H1 (cell line): ENCODE measurements at regions not wholly inside any gene's neighbourhood (a gene's known extent, or its start where the extent isn't known, plus 50 kb on each side); places are given as distances from the start of the nearest gene placed in this dataset.

Experiments
- CTCF ChIA-PET: fragments of 300-600 bp; sonication (Branson Sonifier 250); formaldehyde crosslinking; loops from one replicate; lab custom pipeline; 2021; ENCODE audit not compliant: partially characterized antibody; lab: Charles Lee
- POLR2A ChIA-PET: fragments of 300-600 bp; sonication (Branson Sonifier 250); formaldehyde crosslinking; loops from one replicate; lab custom pipeline; 2021; ENCODE audit warnings: inconsistent platforms; ENCODE audit not compliant: partially characterized antibody; lab: Charles Lee
- DNase-seq, 2 experiments: peaks; one replicate each; pipeline versions ENCODE4 v3.0.0 to v3.0.0-alpha.2; 2010 to 2022; ENCODE audit warnings: low spot score in 2 of 2, low read depth in 1 of 2, mixed read lengths in 1 of 2
- FAIRE-seq: peaks from 2 replicates; lab custom pipeline; 2011; peaks lifted over from hg19 to GRCh38; lab: Jason Lieb, UNC
- H2AFZ ChIP-seq: 2 replicates; pipeline ENCODE4 v1.8.1; 2012; ENCODE audit warnings: low read length, inconsistent platforms
- H2AK5ac ChIP-seq: 2 replicates; pipeline ENCODE4 v1.6.1; 2013; ENCODE audit warnings: low read depth, low read length
- H2BK120ac ChIP-seq: replicated peaks from 2 replicates; pipeline ENCODE3; 2013; ENCODE audit warnings: low read depth, low read length, inconsistent platforms
- H2BK12ac ChIP-seq: 2 replicates; pipeline ENCODE4 v1.6.1; 2013; ENCODE audit warnings: low read depth, low read length
- H2BK15ac ChIP-seq: 2 replicates; pipeline ENCODE4 v1.6.1; 2013; ENCODE audit warnings: low read length
- H2BK20ac ChIP-seq: 2 replicates; pipeline ENCODE4 v1.6.1; 2013; ENCODE audit warnings: low read length
- H2BK5ac ChIP-seq: 2 replicates; pipeline ENCODE4 v1.6.1; 2013; ENCODE audit warnings: low read depth, low read length
- H3K14ac ChIP-seq: 2 replicates; pipeline ENCODE4 v1.6.1; 2013; ENCODE audit warnings: inconsistent platforms; ENCODE audit not compliant: insufficient read length
- H3K18ac ChIP-seq: 2 replicates; pipeline ENCODE4 v1.6.1; 2013; ENCODE audit warnings: low read length; ENCODE audit errors: extremely low read depth
- H3K23ac ChIP-seq: 2 replicates; pipeline ENCODE4 v1.6.1; 2013; ENCODE audit warnings: inconsistent platforms; ENCODE audit not compliant: insufficient read length
- H3K23me2 ChIP-seq: 2 replicates; pipeline ENCODE4 v1.6.1; 2013; ENCODE audit warnings: low read depth, low read length
- H3K27ac ChIP-seq: 2 replicates; pipeline ENCODE4 v1.6.1; 2011; ENCODE audit warnings: low read depth, low read length, inconsistent platforms
- H3K27me3 ChIP-seq, 4 experiments: replicated peaks in 1 of 4; 1 replicate in 1 of 4; 2 replicates in 3 of 4; pipeline versions ENCODE4 v1.6.1 to v1.8.1; 2011 to 2013; ENCODE audit warnings: low read length in 3 of 4, mild to moderate bottlenecking in 3 of 4, inconsistent platforms in 2 of 4, mixed read lengths in 2 of 4, moderate library complexity in 1 of 4; ENCODE audit not compliant: control insufficient read depth in 3 of 4, insufficient read depth in 3 of 4; ENCODE audit errors: extremely low read depth in 1 of 4
- H3K36me3 ChIP-seq, 4 experiments: 2 replicates each; pipeline versions ENCODE4 v1.6.1 to v1.8.1; 2011 to 2013; ENCODE audit warnings: mild to moderate bottlenecking in 4 of 4, low read length in 3 of 4, moderate library complexity in 2 of 4, control low read depth in 1 of 4, inconsistent platforms in 1 of 4; ENCODE audit not compliant: insufficient read depth in 4 of 4, control insufficient read depth in 2 of 4
- H3K4ac ChIP-seq: replicated peaks from 2 replicates; pipeline ENCODE3; 2013; ENCODE audit warnings: low read length, low read depth, mixed read lengths, inconsistent platforms; ENCODE audit not compliant: insufficient read length
- H3K4me1 ChIP-seq, 4 experiments: replicated peaks in 1 of 4; 1 replicate in 1 of 4; 2 replicates in 3 of 4; pipeline versions ENCODE4 v1.6.1 to v1.8.1; 2011 to 2013; ENCODE audit warnings: low read length in 3 of 4, inconsistent platforms in 2 of 4, mixed read lengths in 1 of 4; ENCODE audit not compliant: insufficient read depth in 4 of 4, control insufficient read depth in 3 of 4
- H3K4me2 ChIP-seq, 2 experiments: 2 replicates each; pipeline versions ENCODE4 v1.6.1 to v1.8.1; 2011 to 2013; ENCODE audit warnings: low read depth in 2 of 2, low read length in 2 of 2, control low read depth in 1 of 2, inconsistent platforms in 1 of 2, mild to moderate bottlenecking in 1 of 2; ENCODE audit not compliant: insufficient read depth in 1 of 2
- H3K4me3 ChIP-seq, 4 experiments: fragments of 200-600, 300-600 bp in 1 of 4; sonication (generic), shearing (Covaris generic), sonication (Bioruptor Twin) in 1 of 4; 2 replicates each; pipeline versions ENCODE4 v1.5.1 to v1.8.1; 2011 to 2016; ENCODE audit warnings: low read length in 4 of 4, low read depth in 3 of 4, control low read depth in 2 of 4, inconsistent platforms in 2 of 4, mild to moderate bottlenecking in 2 of 4, mixed read lengths in 1 of 4, moderate library complexity in 1 of 4; ENCODE audit not compliant: insufficient read depth in 2 of 4; ENCODE audit errors: extremely low read depth in 1 of 4
- H3K56ac ChIP-seq: replicated peaks from 2 replicates; pipeline ENCODE3; 2013; ENCODE audit warnings: low read depth, mild to moderate bottlenecking, mixed read lengths, low read length, inconsistent platforms; ENCODE audit not compliant: insufficient read length
- H3K79me1 ChIP-seq: 2 replicates; pipeline ENCODE4 v1.6.1; 2013; ENCODE audit warnings: low read depth, low read length, control low read depth
- H3K79me2 ChIP-seq, 2 experiments: 2 replicates each; pipeline versions ENCODE4 v1.6.1 to v1.8.1; 2012 to 2013; ENCODE audit warnings: low read length in 2 of 2, mild to moderate bottlenecking in 2 of 2, inconsistent platforms in 1 of 2; ENCODE audit not compliant: insufficient read depth in 2 of 2, control insufficient read depth in 1 of 2
- H3K9ac ChIP-seq, 4 experiments: replicated peaks in 1 of 4; 1 replicate in 1 of 4; 2 replicates in 3 of 4; pipeline versions ENCODE4 v1.6.1 to v1.8.1; 2011 to 2013; ENCODE audit warnings: low read depth in 3 of 4, low read length in 3 of 4, control low read depth in 2 of 4, mild to moderate bottlenecking in 2 of 4, moderate library complexity in 2 of 4, inconsistent platforms in 1 of 4; ENCODE audit errors: extremely low read depth in 1 of 4
- H3K9me3 ChIP-seq, 2 experiments: 2 replicates each; pipeline versions ENCODE4 v1.6.1 to v1.8.1; 2012 to 2013; ENCODE audit warnings: mild to moderate bottlenecking in 2 of 2, moderate library complexity in 2 of 2, control low read depth in 1 of 2, inconsistent platforms in 1 of 2, low read depth in 1 of 2, low read length in 1 of 2, mixed read lengths in 1 of 2; ENCODE audit not compliant: insufficient read depth in 2 of 2
- H4K20me1 ChIP-seq, 2 experiments: replicated peaks in 1 of 2; 2 replicates each; pipeline versions ENCODE3 to v1.8.1; 2011 to 2013; ENCODE audit warnings: inconsistent platforms in 2 of 2, low read length in 2 of 2, mild to moderate bottlenecking in 1 of 2; ENCODE audit not compliant: insufficient read depth in 2 of 2, control insufficient read depth in 1 of 2
- H4K5ac ChIP-seq: 2 replicates; pipeline ENCODE4 v1.6.1; 2013; ENCODE audit warnings: low read length, low read depth, mixed read lengths, inconsistent platforms; ENCODE audit not compliant: insufficient read length
- H4K8ac ChIP-seq: 2 replicates; pipeline ENCODE4 v1.8.0; 2013; ENCODE audit warnings: mild to moderate bottlenecking, moderate library complexity, low read length, inconsistent platforms; ENCODE audit not compliant: insufficient read depth; ENCODE audit errors: extremely low read depth
- H4K91ac ChIP-seq: replicated peaks from 2 replicates; pipeline ENCODE3; 2013; ENCODE audit warnings: low read length, mixed read lengths, inconsistent platforms; ENCODE audit not compliant: insufficient read length
- EGR1 ChIP-seq: IDR thresholded peaks from 2 replicates; pipeline ENCODE4 v1.6.1; 2011; ENCODE audit warnings: low read depth, low read length, borderline replicate concordance
- EP300 ChIP-seq, 2 experiments: IDR thresholded peaks; 1 replicate in 1 of 2; 2 replicates in 1 of 2; pipeline ENCODE4 v1.6.1; 2011 to 2012; ENCODE audit warnings: low read depth in 2 of 2, low read length in 2 of 2, mild to moderate bottlenecking in 2 of 2, borderline replicate concordance in 1 of 2, inconsistent platforms in 1 of 2, moderate library complexity in 1 of 2
- FOSL1 ChIP-seq: IDR thresholded peaks from 2 replicates; pipeline ENCODE4 v1.6.1; 2011; ENCODE audit warnings: mild to moderate bottlenecking, low read depth, low read length, moderate library complexity; ENCODE audit not compliant: insufficient read depth
- GTF2F1 ChIP-seq: IDR thresholded peaks from 2 replicates; pipeline ENCODE4 v1.6.1; 2012; ENCODE audit warnings: low read depth, low read length, improper control_type of control experiment, borderline replicate concordance
- JUN ChIP-seq: IDR thresholded peaks from 2 replicates; pipeline ENCODE4 v1.6.1; 2011; ENCODE audit warnings: low read depth, mild to moderate bottlenecking, improper control_type of control experiment, low read length
- KDM5A ChIP-seq: fragments of 200-600 bp; IDR thresholded peaks from 2 replicates; pipeline ENCODE4 v1.7.1; 2012; ENCODE audit warnings: mild to moderate bottlenecking, low read length, inconsistent platforms, mixed read lengths
- MAX ChIP-seq: IDR thresholded peaks from 2 replicates; pipeline ENCODE4 v1.6.1; 2012; ENCODE audit warnings: inconsistent platforms
- NANOG ChIP-seq: IDR thresholded peaks from 2 replicates; pipeline ENCODE4 v1.6.1; 2011; ENCODE audit warnings: low read length, low read depth, mild to moderate bottlenecking, inconsistent platforms; ENCODE audit not compliant: insufficient read depth, poor library complexity, severe bottlenecking
- NRF1 ChIP-seq: IDR thresholded peaks from 2 replicates; pipeline ENCODE4 v1.6.1; 2011; ENCODE audit warnings: mild to moderate bottlenecking, low read depth, low read length, improper control_type of control experiment
- PHF8 ChIP-seq: fragments of 200-600 bp; sonication (generic); conservative IDR thresholded peaks from 2 replicates; pipeline ENCODE4 v1.7.1; 2012; ENCODE audit warnings: low read depth, mild to moderate bottlenecking, inconsistent platforms, low read length, moderate library complexity
- RFX5 ChIP-seq: IDR thresholded peaks from 2 replicates; pipeline ENCODE4 v1.6.1; 2011; ENCODE audit warnings: low read depth, low read length, improper control_type of control experiment, borderline replicate concordance
- TAF1 ChIP-seq: IDR thresholded peaks from 2 replicates; pipeline ENCODE4 v1.6.1; 2011; ENCODE audit warnings: mild to moderate bottlenecking, low read depth, low read length
- YY1 ChIP-seq: IDR thresholded peaks from 2 replicates; pipeline ENCODE4 v1.6.1; 2011; ENCODE audit warnings: low read depth, mild to moderate bottlenecking, low read length
- ZNF274 ChIP-seq: IDR thresholded peaks from 2 replicates; pipeline ENCODE4 v1.7.0; 2012; ENCODE audit warnings: low read length, borderline replicate concordance; ENCODE audit errors: extremely low read depth
- WGBS, 2 experiments: shearing (Covaris generic) in 1 of 2; methylation state at CpG; one replicate each; pipeline versions ENCODE4 v1.1.6 to v1.1.7; 2013 to 2015; ENCODE audit warnings: low lambda C conversion rate in 2 of 2, mixed read lengths in 2 of 2, inconsistent platforms in 1 of 2, low coverage in 1 of 2, missing lambda C conversion rate in 1 of 2; ENCODE audit not compliant: insufficient replicate concordance in 2 of 2, insufficient coverage in 1 of 2, insufficient read length in 1 of 2; ENCODE audit errors: extremely low coverage in 1 of 2, missing lambda C conversion rate in 1 of 2; 5-methylcytosine and 5-hydroxymethylcytosine counted together

DNA sequence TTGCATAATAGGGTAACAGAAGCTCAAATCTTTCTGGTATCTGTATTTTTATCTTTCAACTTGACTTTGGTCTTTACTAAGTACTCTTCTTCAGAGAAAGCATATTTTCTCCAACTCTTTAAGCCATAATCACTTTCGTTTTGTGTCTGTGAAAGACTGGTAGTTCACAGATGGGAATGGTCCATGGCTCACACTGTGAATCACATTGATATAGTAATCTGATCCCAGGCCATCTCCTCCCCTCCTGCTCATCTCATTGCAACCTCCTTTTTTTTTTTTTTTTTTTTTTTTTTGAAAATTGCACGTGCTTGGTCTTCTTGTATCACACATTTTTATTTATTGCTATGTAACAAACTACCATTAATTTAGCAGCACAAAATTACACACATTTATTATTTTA lies 694.5 kb upstream of the SLIT2 start:
- Histone ChIP-seq H3K23me2 (no peaks in the 10 kb centered on the region), H3K36me3 (no peaks in the 10 kb centered on the region), H3K9me3 (no peaks in the 10 kb centered on the region), H3K56ac (no peak overlapping the region), H4K5ac (no peak overlapping the region), H3K79me2 (no peaks in the 10 kb centered on the region), H3K4me2 (no peak overlapping the region), H3K79me1 (no peaks in the 10 kb centered on the region), H3K23ac (no peak overlapping the region), H4K8ac (no peak overlapping the region), H2AK5ac (no peak overlapping the region), H4K20me1 (no peaks in the 10 kb centered on the region), H2BK12ac (no peak overlapping the region), H4K91ac (no peak overlapping the region), H2BK5ac (no peak overlapping the region), H2AFZ (no peak overlapping the region), H2BK20ac (no peak overlapping the region), H3K4ac (no peak overlapping the region), H3K18ac (no peak overlapping the region), H3K4me1 (no peaks in the 10 kb centered on the region), H3K27ac (no peak overlapping the region), H3K27me3 (no peaks in the 10 kb centered on the region), H3K14ac (no peak overlapping the region), H3K9ac (no peak overlapping the region), H2BK120ac (no peak overlapping the region), H3K4me3 (no peak overlapping the region), H2BK15ac (no peak overlapping the region)
- FAIRE-seq (no peak), DNase-seq (no peak)
- WGBS, 2 experiments, result 94% methylated on average over 1 of the region's 2 CpGs; no CpG with 5 or more reads in 1 of the 2 experiments
- CTCF ChIA-PET, result interaction anchor here (0.6 kb wide), 1 partner anchor 1749 kb away, joined by 3 read pairs; no protein-coding TSS in a partner anchor
- POLR2A ChIA-PET, result no interaction called here
- TF ChIP-seq YY1, result no peak
- TF ChIP-seq TAF1, result no peak
- TF ChIP-seq PHF8, result no peak
- no peak for TF ChIP-seq JUN
- TF ChIP-seq RFX5, result no peak
- TF ChIP-seq MAX, result no peak
- TF ChIP-seq GTF2F1, result no peak
- no peak for TF ChIP-seq ZNF274
- TF ChIP-seq FOSL1, result no peak
- TF ChIP-seq NRF1, result no peak
- TF ChIP-seq EP300 (IDR thresholded peaks at IDR 0.05; ENCODE audit: borderline replicate concordance in 1 of 2, low read depth in 2 of 2, low read length in 2 of 2), result no peak
- TF ChIP-seq NANOG, result no peak
- TF ChIP-seq EGR1, result no peak
- no peak for TF ChIP-seq KDM5A
